CD4-positive, alpha-beta T cell treated with Interleukin-15 for 4 hours (primary cell): ENCODE measurements at regions not wholly inside any gene's neighbourhood (a gene's known extent, or its start where the extent isn't known, plus 50 kb on each side); places are given as distances from the start of the nearest gene placed in this dataset.
"Not testable (repeated sequence)": the region's sequence is repeated elsewhere in the genome, so short reads cannot be mapped to it uniquely, and the experiment has no call there.

ENCODE experiments used
- DNase-seq: peaks from one replicate; pipeline ENCODE4 v3.0.0-alpha.2; 2020; ENCODE audit warnings: low spot score

DNA sequence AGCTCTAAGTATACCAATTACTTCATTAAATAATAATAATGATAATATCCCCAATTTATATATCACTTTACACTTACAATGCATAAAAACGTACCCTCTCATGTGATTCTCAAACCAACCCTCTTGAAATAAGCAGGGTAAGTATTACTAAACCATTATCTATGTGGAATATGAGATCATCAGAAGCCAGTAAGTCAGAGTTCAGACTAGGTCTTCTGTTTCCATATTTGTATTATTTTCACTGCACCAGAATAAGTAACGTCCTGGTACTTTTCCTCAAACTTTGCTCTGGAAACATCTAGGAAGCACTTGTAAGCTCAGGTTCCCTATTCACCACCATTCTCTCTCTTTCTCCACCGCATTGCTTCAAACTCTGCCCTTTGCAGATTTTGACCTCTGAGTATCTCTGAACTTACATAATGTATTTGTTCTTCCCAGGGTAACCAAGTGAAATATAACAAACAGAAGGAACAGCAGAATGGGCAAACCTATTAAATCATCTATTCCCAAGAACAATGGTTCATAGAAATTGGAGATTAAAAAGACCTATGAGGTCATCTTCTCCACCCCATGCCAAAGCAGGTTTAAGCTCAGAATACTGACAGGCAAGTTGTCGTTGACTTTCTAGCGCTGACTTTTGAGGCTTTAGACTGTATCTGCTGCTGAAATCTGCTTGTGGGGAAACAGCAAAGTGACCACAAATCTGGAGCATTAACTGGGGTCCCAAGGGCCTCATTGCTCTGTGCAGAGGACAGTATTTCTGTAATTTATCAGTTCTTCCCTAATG, 161.3 kb upstream of the FAR2 start:
- no peak for DNase-seq

DNA sequence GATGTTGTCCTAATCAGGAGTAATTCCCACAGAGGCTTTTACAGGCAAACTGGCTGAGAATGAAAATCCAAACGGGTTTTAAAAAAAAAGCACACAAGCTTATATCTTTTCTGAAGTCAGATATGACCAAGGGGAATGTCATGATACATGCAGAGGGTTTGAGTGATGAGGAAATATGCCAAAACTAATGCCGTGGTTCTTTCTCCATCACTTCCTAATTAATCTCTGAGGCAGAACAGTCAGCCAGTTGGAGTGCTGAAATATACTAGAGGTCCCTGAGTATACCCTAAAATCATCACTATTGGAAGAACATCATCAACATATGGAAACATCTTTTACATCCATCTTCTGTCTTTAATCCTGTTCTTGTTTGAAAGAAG, 160.8 kb upstream of the FAR2 start:
- no peak for DNase-seq

- no peak for DNase-seq
Observed at GRCh38 chr12:28991626-28992025, 157.5 kb upstream of the FAR2 start.

- DNase-seq = no peak
Observed at GRCh38 chr12:28993720-28994119, 155.4 kb upstream of the FAR2 start.

DNA sequence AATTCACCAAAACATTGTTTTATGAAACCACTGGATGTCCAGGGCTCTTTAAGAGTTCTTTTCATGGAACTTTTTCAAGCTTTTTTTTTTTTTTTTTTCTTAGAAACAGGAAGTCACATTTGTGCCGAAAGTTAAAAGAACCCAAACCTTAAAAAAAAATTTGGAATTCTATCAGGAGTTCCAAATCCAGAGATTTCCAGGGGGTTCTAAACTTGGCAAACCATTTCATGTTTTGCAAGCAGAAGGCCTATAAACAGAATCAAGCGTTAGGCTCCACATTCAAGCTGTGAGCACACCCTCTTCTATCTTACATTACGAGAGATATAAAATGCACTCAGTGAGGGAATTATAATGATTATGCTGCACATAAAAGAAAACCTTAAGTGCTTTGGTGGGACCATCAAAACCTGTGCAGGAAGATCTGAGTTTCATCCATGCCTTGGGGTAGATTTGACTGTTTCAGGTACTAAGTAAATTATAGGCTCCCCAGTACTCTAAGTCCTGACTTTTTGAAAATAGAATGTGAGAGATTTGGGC, 154.8 kb upstream of the FAR2 start:
- DNase-seq = no peak

DNA sequence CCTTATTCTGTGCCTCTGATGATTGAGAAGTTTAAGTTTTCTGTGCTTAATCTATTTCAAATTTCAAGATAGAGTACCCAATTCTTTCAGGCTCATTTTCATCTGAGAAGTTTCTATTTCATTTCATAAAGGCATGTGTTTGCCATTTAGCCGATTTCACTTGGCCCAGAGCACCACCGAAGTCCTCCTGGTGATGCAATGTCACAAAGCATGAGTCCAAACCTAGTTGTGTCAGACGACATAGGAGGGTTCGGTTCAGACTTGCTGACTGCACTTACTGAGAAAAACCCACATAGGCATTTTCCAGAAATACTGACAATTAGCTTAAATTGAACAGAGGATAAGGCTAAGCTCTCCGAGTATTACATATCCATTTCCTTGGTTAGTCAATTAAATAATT, 152.4 kb upstream of the FAR2 start:
- no peak for DNase-seq

- DNase-seq = no peak
Observed at GRCh38 chr12:28998662-28999120, 150.4 kb upstream of the FAR2 start.

DNA sequence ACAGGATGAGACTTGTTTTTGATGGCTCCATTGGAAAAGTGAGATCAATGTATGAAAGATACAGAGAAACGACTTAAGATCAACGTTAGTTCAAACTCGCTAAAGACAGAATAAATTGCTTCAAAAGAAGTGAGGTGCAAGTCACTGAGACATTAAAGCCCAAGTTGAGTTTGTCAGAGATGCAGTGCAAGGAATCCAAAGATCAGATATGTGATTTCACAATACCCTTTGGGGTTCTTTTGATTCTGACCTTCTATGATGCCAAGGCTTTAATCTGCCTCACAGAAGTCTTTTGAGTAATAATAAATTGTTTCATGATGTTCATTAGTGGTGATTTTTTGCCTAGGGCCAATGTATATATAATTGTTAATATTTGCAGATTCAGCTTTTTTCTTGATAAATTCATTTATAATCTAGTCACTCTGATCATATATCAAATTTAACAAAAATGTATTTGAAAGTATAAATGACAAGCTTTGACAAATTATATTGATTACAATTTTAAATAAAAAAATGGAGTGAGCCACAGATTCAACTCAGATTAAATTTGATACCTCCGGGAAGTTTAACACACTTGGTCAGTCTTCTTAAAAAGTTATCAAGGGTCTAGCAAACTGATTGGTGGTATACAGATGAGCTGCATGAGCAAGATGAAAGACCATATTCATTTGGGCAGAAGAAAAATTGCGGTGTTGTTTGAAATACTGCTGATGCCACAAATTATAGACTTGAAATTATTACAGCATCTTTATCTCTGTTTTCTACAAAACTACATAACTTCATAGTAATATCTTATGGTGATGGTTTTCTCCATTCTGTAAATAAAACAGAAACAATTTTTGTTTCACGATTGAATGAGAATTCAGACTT, 144.8 kb upstream of the FAR2 start:
- DNase-seq = no peak

DNA sequence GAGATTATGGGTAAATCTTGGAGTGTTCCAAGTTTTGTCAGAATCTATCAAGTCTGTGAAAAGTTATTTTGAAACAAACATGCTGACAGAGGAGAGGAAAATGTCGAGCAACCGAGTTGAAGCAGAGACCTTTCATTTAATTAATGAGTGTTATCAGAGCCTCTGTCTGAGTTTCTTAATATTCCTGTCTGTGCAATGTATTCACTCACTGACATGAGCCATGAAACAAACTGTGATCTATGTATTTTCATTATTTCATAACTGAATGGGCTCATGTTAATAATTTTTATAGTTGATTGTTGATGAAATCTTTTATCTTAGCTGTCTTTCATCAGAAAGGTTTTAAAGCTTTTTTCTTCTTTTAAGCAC, 144.2 kb upstream of the FAR2 start:
- no peak for DNase-seq

- no peak for DNase-seq
Observed at GRCh38 chr12:29008786-29009185, 140.3 kb upstream of the FAR2 start.

DNA sequence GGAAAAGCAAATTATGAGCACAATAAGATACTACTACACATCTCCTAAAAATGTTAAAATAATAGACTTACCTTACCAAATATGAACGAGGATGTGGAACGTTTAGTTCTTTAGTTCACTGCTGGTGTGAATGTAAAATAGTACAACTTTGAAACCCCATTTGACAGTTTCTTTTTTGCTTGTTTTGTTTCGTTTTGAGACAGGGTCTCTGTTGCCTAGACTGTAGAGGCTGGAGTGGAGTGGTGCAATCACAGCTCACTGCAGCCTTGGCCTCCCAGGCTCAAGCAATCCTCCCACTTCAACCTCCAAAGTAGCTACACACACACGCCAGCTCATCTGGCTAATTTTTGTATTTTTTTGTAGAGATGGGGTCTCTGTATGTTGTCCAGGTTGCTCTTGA, 136.4 kb upstream of the FAR2 start:
- DNase-seq = no peak

DNA sequence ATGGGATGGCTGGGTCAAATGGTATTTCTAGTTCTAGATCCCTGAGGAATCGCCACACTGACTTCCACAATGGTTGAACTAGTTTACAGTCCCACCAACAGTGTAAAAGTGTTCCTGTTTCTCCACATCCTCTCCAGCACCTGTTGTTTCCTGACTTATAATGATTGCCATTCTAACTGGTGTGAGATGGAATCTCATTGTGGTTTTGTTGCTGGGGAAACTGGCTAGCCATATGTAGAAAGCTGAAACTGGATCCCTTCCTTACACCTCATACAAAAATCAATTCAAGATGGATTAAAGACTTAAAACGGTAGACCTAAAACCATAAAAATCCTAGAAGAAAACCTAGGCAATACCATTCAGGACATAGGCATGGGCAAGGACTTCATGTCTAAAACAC, 131.5 kb upstream of the FAR2 start:
- DNase-seq = not testable (repeated sequence)

GRCh38 chr12:29023436-29024076, 125.5 kb upstream of the FAR2 start:
- DNase-seq = no peak

- no peak for DNase-seq
Observed at GRCh38 chr12:29024117-29024516, 125.0 kb upstream of the FAR2 start.

DNA sequence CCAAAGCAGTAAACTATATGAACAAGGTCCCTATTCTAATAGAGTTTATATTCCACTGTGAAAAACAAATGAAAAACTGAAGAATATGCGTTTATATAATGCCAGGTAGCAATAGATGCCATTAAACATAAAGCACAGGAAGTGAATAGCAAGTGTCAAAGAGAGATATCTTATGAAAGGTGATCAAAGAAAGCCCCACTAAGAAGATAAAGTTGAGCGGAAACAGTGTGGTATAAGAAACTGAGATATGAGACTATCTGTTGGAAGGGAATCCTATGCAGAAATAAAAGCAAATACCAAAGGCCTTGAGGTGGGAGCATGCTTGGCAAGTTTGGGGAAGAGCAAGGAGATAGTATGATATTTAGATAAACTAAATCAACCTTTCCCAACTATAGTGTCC, 123.1 kb upstream of the FAR2 start:
- no peak for DNase-seq

GRCh38 chr12:29026419-29026818, 122.7 kb upstream of the FAR2 start:
- DNase-seq = no peak

GRCh38 chr12:29029484-29029883, 119.6 kb upstream of the FAR2 start:
- DNase-seq = not testable (repeated sequence)

DNA sequence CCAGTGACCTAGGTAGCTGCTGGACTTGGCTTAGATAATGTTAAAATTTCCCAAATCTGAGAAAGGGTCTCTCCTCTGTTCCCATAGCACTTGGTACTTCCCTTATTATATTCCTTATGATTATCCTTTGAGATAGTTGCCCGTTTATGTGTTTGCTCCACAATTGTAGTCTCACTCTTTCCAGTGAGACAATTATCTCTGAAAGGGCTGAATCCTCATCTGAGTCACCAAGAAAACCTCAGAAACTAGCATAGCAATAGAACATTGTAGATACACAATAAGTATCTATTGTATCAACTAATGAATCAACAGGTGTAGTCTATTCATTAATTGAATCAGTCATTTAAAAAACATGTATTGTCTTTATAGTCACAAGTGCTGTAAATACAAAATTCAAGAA, 119.1 kb upstream of the FAR2 start:
- DNase-seq = no peak

DNA sequence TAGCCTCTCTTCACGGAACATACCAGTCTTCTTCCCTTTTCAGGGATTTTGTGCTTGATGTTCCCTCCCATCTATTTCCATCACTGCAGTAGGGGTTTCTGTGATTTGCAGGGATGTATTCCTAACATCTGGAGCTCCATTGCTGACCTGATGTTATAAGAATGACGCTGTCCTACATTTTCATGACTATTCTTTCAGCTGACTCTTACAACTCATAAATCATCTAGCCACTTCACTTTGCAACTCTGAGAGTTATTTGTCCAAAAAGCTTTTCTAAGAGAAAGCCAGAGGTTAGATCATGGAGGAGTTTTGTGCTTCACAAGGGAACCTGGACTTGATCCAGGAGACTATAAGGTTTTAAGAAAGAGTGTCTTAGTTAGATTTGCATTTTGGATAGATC, 116.6 kb upstream of the FAR2 start:
- no peak for DNase-seq

DNA sequence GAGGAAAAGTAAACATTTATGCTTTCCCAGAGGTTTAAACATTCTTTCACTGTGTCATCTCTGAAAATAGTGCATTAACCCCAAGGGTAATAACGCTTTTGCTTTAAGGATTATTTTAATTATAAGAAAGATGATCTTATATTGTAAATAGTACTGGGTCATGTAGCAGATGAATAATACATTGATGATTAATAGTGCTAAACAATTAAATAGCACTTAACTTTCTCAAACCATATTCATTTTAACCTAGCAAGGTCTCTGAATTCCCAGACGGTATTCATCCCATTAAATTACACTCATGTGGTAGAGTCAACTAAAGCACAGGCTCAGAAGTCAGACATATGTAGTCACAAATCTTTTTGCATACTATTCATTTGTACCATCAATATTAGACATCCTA, 115.6 kb upstream of the FAR2 start:
- no peak for DNase-seq

GRCh38 chr12:29035112-29035511, 114.0 kb upstream of the FAR2 start:
- DNase-seq = no peak

DNA sequence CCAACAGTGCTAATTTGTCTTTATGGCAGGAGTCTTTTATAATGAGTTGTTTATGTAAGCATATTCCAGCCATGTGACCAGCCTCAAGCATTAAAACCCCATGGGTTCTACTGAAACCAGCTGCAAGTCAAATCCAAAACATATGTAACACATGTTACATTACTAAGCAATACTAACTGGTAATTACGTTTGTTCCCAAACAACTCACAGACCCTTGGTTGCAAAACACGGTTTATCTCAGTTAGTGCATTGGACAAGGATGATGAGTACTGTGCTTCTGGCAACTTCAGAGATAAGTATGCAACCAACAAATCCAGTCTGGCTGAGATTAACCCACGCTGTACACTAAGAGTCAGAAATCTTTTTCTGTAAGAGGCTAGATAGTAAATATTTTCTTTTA, 110.1 kb upstream of the FAR2 start:
- DNase-seq = no peak

GRCh38 chr12:29041621-29042020, 107.5 kb upstream of the FAR2 start:
- DNase-seq = no peak
